IMR-90 (cell line): ENCODE measurements at regions not wholly inside any gene's neighbourhood (a gene's known extent, or its start where the extent isn't known, plus 50 kb on each side); places are given as distances from the start of the nearest gene placed in this dataset.

Source experiments
- ATAC-seq: fragments of 200-7000 bp; cut with Tn5 transposase; 2 replicates; pipeline ENCODE4 v1.9.1; 2020; ENCODE audit warnings: low read depth, mild to moderate bottlenecking, moderate library complexity
- BruUV-seq: library from RNA; stranded (reverse); fragments of 400-500 nt; replicated peaks from 2 replicates; lab custom pipeline; 2021; lab: Mats Ljungman, UMichigan
- CTCF ChIA-PET: fragments of 300-600 bp; formaldehyde crosslinking; extraction: SDS; loops from one replicate; lab custom pipeline; 2021; ENCODE audit warnings: antibody characterized with exemption; lab: Yijun Ruan, JAX
- POLR2A ChIA-PET: fragments of 300-600 bp; sonication (Branson Sonifier 250); formaldehyde crosslinking; loops from one replicate; lab custom pipeline; 2022; ENCODE audit warnings: antibody characterized with exemption; ENCODE audit not compliant: unreplicated experiment; lab: Charles Lee
- DNase-seq: peaks from one replicate; pipeline ENCODE4 v3.0.0; 2013
- H2AFZ ChIP-seq: replicated peaks from 2 replicates; pipeline ENCODE3; 2013; ENCODE audit warnings: low read length, mild to moderate bottlenecking; ENCODE audit not compliant: poor library complexity
- H2AK5ac ChIP-seq: 2 replicates; pipeline ENCODE4 v1.6.1; 2013; ENCODE audit warnings: low read depth, low read length, inconsistent platforms
- H2AK9ac ChIP-seq: replicated peaks from 2 replicates; pipeline ENCODE3; 2013; ENCODE audit warnings: mild to moderate bottlenecking, low read depth, low read length, moderate library complexity; ENCODE audit not compliant: poor library complexity
- H2BK120ac ChIP-seq: 2 replicates; pipeline ENCODE4 v1.6.1; 2013; ENCODE audit warnings: low read depth, low read length, inconsistent platforms
- H2BK15ac ChIP-seq: 3 replicates; pipeline ENCODE4 v1.6.1; 2013; ENCODE audit warnings: low read depth, low read length, inconsistent platforms
- H2BK20ac ChIP-seq: 2 replicates; pipeline ENCODE4 v1.6.1; 2013; ENCODE audit warnings: low read depth, mild to moderate bottlenecking, inconsistent platforms, low read length, moderate library complexity
- H2BK5ac ChIP-seq: 2 replicates; pipeline ENCODE4 v1.6.1; 2013; ENCODE audit warnings: mild to moderate bottlenecking, low read depth, low read length, inconsistent platforms; ENCODE audit not compliant: poor library complexity, severe bottlenecking
- H3K14ac ChIP-seq: replicated peaks from 2 replicates; pipeline ENCODE4 v1.6.1; 2013; ENCODE audit warnings: low read depth, low read length, inconsistent platforms
- H3K18ac ChIP-seq: 2 replicates; pipeline ENCODE4 v1.6.1; 2013; ENCODE audit warnings: low read depth, low read length, control low read depth
- H3K23ac ChIP-seq: 2 replicates; pipeline ENCODE4 v1.6.1; 2013; ENCODE audit warnings: low read depth, low read length, inconsistent platforms
- H3K27ac ChIP-seq: 2 replicates; pipeline ENCODE4 v1.5.1; 2013; ENCODE audit warnings: mild to moderate bottlenecking, control low read depth, low read length; ENCODE audit not compliant: insufficient read depth
- H3K27me3 ChIP-seq: 2 replicates; pipeline ENCODE4 v1.6.1; 2013; ENCODE audit warnings: low read length; ENCODE audit not compliant: control insufficient read depth, insufficient read depth
- H3K36me3 ChIP-seq: 2 replicates; pipeline ENCODE4 v1.6.1; 2013; ENCODE audit warnings: low read length, mixed read lengths; ENCODE audit not compliant: control insufficient read depth, insufficient read depth
- H3K4ac ChIP-seq: 2 replicates; pipeline ENCODE4 v1.6.1; 2013; ENCODE audit warnings: low read depth, low read length, inconsistent platforms
- H3K4me1 ChIP-seq: 2 replicates; pipeline ENCODE4 v1.6.1; 2013; ENCODE audit warnings: low read length, mixed read lengths; ENCODE audit not compliant: control insufficient read depth, insufficient read depth
- H3K4me2 ChIP-seq: 2 replicates; pipeline ENCODE4 v1.6.1; 2013; ENCODE audit warnings: low read depth, mild to moderate bottlenecking, control low read depth, low read length, moderate library complexity
- H3K4me3 ChIP-seq: 2 replicates; pipeline ENCODE4 v1.5.1; 2013; ENCODE audit warnings: low read depth, mild to moderate bottlenecking, control low read depth, low read length, moderate library complexity; ENCODE audit not compliant: insufficient read depth
- H3K56ac ChIP-seq: 2 replicates; pipeline ENCODE4 v1.6.1; 2013; ENCODE audit warnings: low read length, inconsistent platforms; ENCODE audit not compliant: insufficient read depth; ENCODE audit errors: extremely low read depth
- H3K79me1 ChIP-seq, 2 experiments: 2 replicates each; pipeline ENCODE4 v1.6.1; 2013; ENCODE audit warnings: low read length in 2 of 2, inconsistent platforms in 1 of 2, low read depth in 1 of 2
- H3K9ac ChIP-seq: 2 replicates; pipeline ENCODE4 v1.6.1; 2013; ENCODE audit warnings: low read depth, low read length, control low read depth
- H3K9me1 ChIP-seq: 2 replicates; pipeline ENCODE4 v1.6.1; 2013; ENCODE audit warnings: low read length, inconsistent platforms; ENCODE audit not compliant: insufficient read depth
- H3K9me3 ChIP-seq: 2 replicates; pipeline ENCODE4 v1.6.1; 2013; ENCODE audit warnings: low read length; ENCODE audit not compliant: control insufficient read depth, insufficient read depth
- H4K20me1 ChIP-seq: 2 replicates; pipeline ENCODE4 v1.6.1; 2013; ENCODE audit warnings: low read length, inconsistent platforms; ENCODE audit not compliant: insufficient read depth
- H4K5ac ChIP-seq: 2 replicates; pipeline ENCODE4 v1.6.1; 2013; ENCODE audit warnings: mild to moderate bottlenecking, low read depth, low read length, control low read depth
- H4K8ac ChIP-seq, 2 experiments: 2 replicates each; pipeline ENCODE4 v1.6.1; 2013; ENCODE audit warnings: low read depth in 2 of 2, low read length in 2 of 2, control low read depth in 1 of 2, inconsistent platforms in 1 of 2
- H4K91ac ChIP-seq: 2 replicates; pipeline ENCODE4 v1.6.1; 2013; ENCODE audit warnings: low read depth, low read length, inconsistent platforms; ENCODE audit not compliant: insufficient read depth
- CEBPB ChIP-seq: IDR thresholded peaks from 2 replicates; pipeline ENCODE4 v1.6.1; 2012; ENCODE audit warnings: low read depth, low read length, improper control_type of control experiment
- WGBS, 2 experiments: methylation state at CpG; one replicate each; pipeline versions ENCODE4 v1.1.5 to v1.1.7; 2013; ENCODE audit warnings: missing lambda C conversion rate in 2 of 2; ENCODE audit not compliant: insufficient read length in 1 of 2; ENCODE audit errors: extremely low coverage in 2 of 2; 5-methylcytosine and 5-hydroxymethylcytosine counted together
- dilution Hi-C: fragments of 300-500 bp; cut with HindIII; formaldehyde crosslinking; loops from one replicate; pipeline ENCODE4 v1.14.3; 2018; ENCODE audit warnings: low sequenced_read_pairs; ENCODE audit not compliant: unreplicated experiment
- in situ Hi-C: fragments of 300-500 bp; cut with MboI; formaldehyde crosslinking; loops from 3 replicates; pipeline ENCODE4 v1.14.3; 2019; ENCODE audit warnings: low sequenced_read_pairs, inconsistent platforms, mixed read lengths
- intact Hi-C: fragments of 100-400 bp; cut with micrococcal nuclease; formaldehyde crosslinking; loops from 2 replicates; pipeline ENCODE4 v1.10.0; 2022

DNA sequence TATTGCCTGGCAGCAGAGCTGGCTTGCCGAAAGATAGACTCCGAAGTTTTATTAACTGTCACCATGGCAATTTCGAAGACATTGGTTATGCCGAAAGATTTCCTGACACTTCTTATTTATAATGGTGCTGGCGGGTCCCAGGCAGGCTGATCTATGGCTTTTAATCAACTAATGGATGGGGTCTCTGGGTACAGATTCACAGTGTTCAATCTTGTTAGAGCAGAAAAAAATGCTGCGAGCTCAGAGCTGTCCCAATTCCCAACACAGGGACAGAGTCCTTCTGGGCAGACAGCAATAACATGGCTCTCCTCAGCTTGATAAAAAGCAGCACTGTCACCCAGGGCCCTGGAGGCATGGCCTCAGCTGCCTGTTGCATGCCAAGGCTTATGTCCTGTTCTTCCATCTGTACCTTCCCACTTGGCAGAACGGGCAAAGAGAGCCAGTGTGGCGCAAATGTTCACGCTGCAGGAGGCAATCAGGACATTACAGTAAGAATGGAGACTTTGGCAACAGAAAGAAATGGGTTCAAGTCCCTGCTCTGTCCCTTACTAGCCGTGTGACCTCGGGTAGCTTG is 228.2 kb upstream of the PWP1 start:
- Histone ChIP-seq H3K9ac (no peak overlapping the region), H2AFZ (no peak overlapping the region), H3K4me3 (no peak overlapping the region), H2BK120ac (no peak overlapping the region), H2AK9ac (no peak overlapping the region), H3K18ac (no peak overlapping the region), H3K27me3 (no peaks in the 10 kb centered on the region), H3K4me1 (peaks cover 9% of the 10 kb centered on the region), H2BK20ac (no peak overlapping the region), H4K5ac (no peak overlapping the region), H3K14ac (no peak overlapping the region), H2BK15ac (no peak overlapping the region), H3K36me3 (no peaks in the 10 kb centered on the region), H3K27ac (no peak overlapping the region), H3K56ac (no peak overlapping the region), H4K91ac (no peak overlapping the region), H2BK5ac (no peak overlapping the region), H3K4ac (no peak overlapping the region), H2AK5ac (no peak overlapping the region), H3K4me2 (no peak overlapping the region), H3K23ac (no peak overlapping the region), H3K9me3 (no peaks in the 10 kb centered on the region), H3K9me1 (peaks cover 8% of the 10 kb centered on the region; the same call in 1 of the 2 replicates), H4K8ac (no peak overlapping the region), H3K79me1 (peaks cover 2 to 3% of the 10 kb centered on the region in 2 experiments; a peak in 2 of 4 replicates), H4K20me1 (no peaks in the 10 kb centered on the region)
- POLR2A ChIA-PET, result no interaction called here
- no TSS peak for BruUV-seq
- dilution Hi-C loops (no loop called here), intact Hi-C loops (no loop called here), in situ Hi-C loops (no loop called here)
- CTCF ChIA-PET, result no interaction called here
- TF ChIP-seq CEBPB, result no peak
- WGBS, 2 experiments, result no CpG with 5 or more reads among the region's 11 CpGs
- DNase-seq (no peak), ATAC-seq (no peak)
